Caco-2 (cell line): ENCODE measurements at regions not wholly inside any gene's neighbourhood (a gene's known extent, or its start where the extent isn't known, plus 50 kb on each side); places are given as distances from the start of the nearest gene placed in this dataset.

Experiments
- BruUV-seq: library from RNA; stranded (reverse); fragments of 400-500 nt; replicated peaks from 2 replicates; lab custom pipeline; 2021; lab: Mats Ljungman, UMichigan
- CTCF ChIA-PET: fragments of 300-600 bp; sonication (Branson Sonifier 250); formaldehyde crosslinking; loops from one replicate; lab custom pipeline; 2022; ENCODE audit warnings: antibody characterized with exemption; lab: Charles Lee
- POLR2A ChIA-PET: fragments of 300-600 bp; sonication (Branson Sonifier 250); formaldehyde crosslinking; loops from one replicate; lab custom pipeline; 2022; ENCODE audit warnings: antibody characterized with exemption; lab: Charles Lee
- DNase-seq, 2 experiments: peaks; one replicate each; pipeline versions ENCODE4 v3.0.0 to v3.0.0-alpha.2; 2020 to 2022
- H3K27me3 ChIP-seq: replicated peaks from 2 replicates; pipeline ENCODE4 v1.6.0; 2011; ENCODE audit warnings: low read length; ENCODE audit not compliant: control insufficient read depth, insufficient read depth
- H3K36me3 ChIP-seq: 2 replicates; pipeline ENCODE4 v1.5.1; 2011; ENCODE audit warnings: low read length; ENCODE audit not compliant: control insufficient read depth, insufficient read depth
- H3K4me1 ChIP-seq: fragments of 250-450 bp; sonication (Bioruptor Pico); 2 replicates; pipeline ENCODE4 v1.5.1; 2020; ENCODE audit warnings: mild to moderate bottlenecking
- H3K4me3 ChIP-seq: 2 replicates; pipeline ENCODE4 v1.5.1; 2011; ENCODE audit warnings: low read depth, mild to moderate bottlenecking, control low read depth, low read length
- H3K9me3 ChIP-seq: fragments of 250-450 bp; sonication (Bioruptor Pico); 2 replicates; pipeline ENCODE4 v1.5.1; 2020; ENCODE audit warnings: mild to moderate bottlenecking, moderate library complexity
- H3K27ac Mint-ChIP-seq: one replicate; pipeline ENCODE4 v1.8.0; 2022; ENCODE audit warnings: mixed read lengths; ENCODE audit not compliant: unreplicated experiment
- H3K27me3 Mint-ChIP-seq: one replicate; pipeline ENCODE4 v1.8.0; 2022; ENCODE audit warnings: mixed read lengths; ENCODE audit not compliant: insufficient read depth, unreplicated experiment
- H3K36me3 Mint-ChIP-seq: one replicate; pipeline ENCODE4 v1.8.0; 2022; ENCODE audit warnings: mild to moderate bottlenecking, mixed read lengths; ENCODE audit not compliant: insufficient read depth, unreplicated experiment
- H3K4me1 Mint-ChIP-seq: one replicate; pipeline ENCODE4 v1.8.0; 2022; ENCODE audit warnings: low read depth, mixed read lengths; ENCODE audit not compliant: unreplicated experiment
- H3K4me3 Mint-ChIP-seq: one replicate; pipeline ENCODE4 v1.8.0; 2022; ENCODE audit warnings: mild to moderate bottlenecking, moderate library complexity, mixed read lengths; ENCODE audit not compliant: unreplicated experiment
- H3K9me3 Mint-ChIP-seq: one replicate; pipeline ENCODE4 v1.8.0; 2022; ENCODE audit warnings: mixed read lengths; ENCODE audit not compliant: unreplicated experiment
- intact Hi-C: fragments of 100-400 bp; cut with micrococcal nuclease; formaldehyde crosslinking; loops from one replicate; pipeline ENCODE4 v1.10.0; 2022; ENCODE audit not compliant: unreplicated experiment
- TF ChIP-seq, protein P1 (sequence below), 2 experiments: fragments of 200-600 bp in 1 of 2; IDR thresholded peaks; 1 replicate in 1 of 2; 2 replicates in 1 of 2; pipeline versions ENCODE4 v1.5.1 to v1.8.0; 2011 to 2022; ENCODE audit warnings: antibody characterized with exemption in 1 of 2, control low read depth in 1 of 2, inconsistent platforms in 1 of 2, low read depth in 1 of 2, low read length in 1 of 2, mild to moderate bottlenecking in 1 of 2, moderate library complexity in 1 of 2; ENCODE audit not compliant: insufficient read depth in 1 of 2, severe bottlenecking in 1 of 2, unreplicated experiment in 1 of 2

DNA sequence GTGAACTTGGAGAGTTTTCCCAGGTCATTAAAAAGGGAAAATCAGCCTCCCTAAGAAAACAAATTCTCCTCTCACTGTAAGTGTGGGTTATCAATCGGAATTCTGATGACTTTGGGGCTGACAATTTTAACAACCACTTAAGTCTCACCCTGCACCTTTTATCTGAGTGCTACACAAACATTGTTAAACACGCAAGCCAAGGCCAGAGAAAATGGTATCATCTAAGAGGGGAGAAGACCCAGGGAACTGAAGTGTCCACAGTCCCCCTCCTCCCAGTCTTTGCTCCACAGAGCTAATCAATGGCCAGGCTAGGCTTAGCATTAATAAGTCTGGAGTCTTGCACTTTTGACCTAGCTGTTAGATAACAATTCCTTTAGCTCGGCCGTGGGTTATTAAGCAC is 51.7 kb upstream of the TBX5 start:
- no TSS peak for BruUV-seq
- no peaks in the 10 kb centered on the region for H3K36me3 ChIP-seq
- intact Hi-C loops = no loop called here
- H3K4me3 ChIP-seq = no peak overlapping the region
- ChIA-PET POLR2A (interaction anchor here (0.5 kb wide), 1 partner anchor 903 kb away, joined by 4 read pairs; no protein-coding TSS in a partner anchor), CTCF (no interaction called here)
- Mint-ChIP-seq H3K4me1 (no peaks in the 10 kb centered on the region), H3K27ac (no peak overlapping the region), H3K27me3 (peaks cover 2% of the 10 kb centered on the region), H3K36me3 (no peaks in the 10 kb centered on the region), H3K9me3 (no peaks in the 10 kb centered on the region), H3K4me3 (no peak overlapping the region)
- no peaks in the 10 kb centered on the region for H3K27me3 ChIP-seq
- no peaks in the 10 kb centered on the region for H3K9me3 ChIP-seq
- peak; percentile 8 to 48 for DNase-seq
- TF ChIP-seq, protein P1, sequence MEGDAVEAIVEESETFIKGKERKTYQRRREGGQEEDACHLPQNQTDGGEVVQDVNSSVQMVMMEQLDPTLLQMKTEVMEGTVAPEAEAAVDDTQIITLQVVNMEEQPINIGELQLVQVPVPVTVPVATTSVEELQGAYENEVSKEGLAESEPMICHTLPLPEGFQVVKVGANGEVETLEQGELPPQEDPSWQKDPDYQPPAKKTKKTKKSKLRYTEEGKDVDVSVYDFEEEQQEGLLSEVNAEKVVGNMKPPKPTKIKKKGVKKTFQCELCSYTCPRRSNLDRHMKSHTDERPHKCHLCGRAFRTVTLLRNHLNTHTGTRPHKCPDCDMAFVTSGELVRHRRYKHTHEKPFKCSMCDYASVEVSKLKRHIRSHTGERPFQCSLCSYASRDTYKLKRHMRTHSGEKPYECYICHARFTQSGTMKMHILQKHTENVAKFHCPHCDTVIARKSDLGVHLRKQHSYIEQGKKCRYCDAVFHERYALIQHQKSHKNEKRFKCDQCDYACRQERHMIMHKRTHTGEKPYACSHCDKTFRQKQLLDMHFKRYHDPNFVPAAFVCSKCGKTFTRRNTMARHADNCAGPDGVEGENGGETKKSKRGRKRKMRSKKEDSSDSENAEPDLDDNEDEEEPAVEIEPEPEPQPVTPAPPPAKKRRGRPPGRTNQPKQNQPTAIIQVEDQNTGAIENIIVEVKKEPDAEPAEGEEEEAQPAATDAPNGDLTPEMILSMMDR (IDR thresholded peaks at IDR 0.05; ENCODE audit: insufficient read depth in 1 of 2, low read depth in 1 of 2, low read length in 1 of 2, severe bottlenecking in 1 of 2, unreplicated experiment in 1 of 2) = no peak
- H3K4me1 ChIP-seq = 0 out of 2 replicates have a peak, but pooled peaks cover 5% of the 10 kb centered on the region
